Neural progenitor cell (in vitro differentiated cells): ENCODE measurements at regions not wholly inside any gene's neighbourhood (a gene's known extent, or its start where the extent isn't known, plus 50 kb on each side); places are given as distances from the start of the nearest gene placed in this dataset.

Experiments
- DNase-seq: peaks from one replicate; pipeline ENCODE4 v3.0.0-alpha.2; 2016; ENCODE audit warnings: low spot score
- H2AFZ ChIP-seq: fragments of 200-600 bp; sonication (generic); replicated peaks from 2 replicates; pipeline ENCODE4 v1.6.1; 2016; ENCODE audit warnings: antibody characterized with exemption
- H3F3A ChIP-seq: fragments of 200-600 bp; sonication (generic); 2 replicates; pipeline ENCODE4 v1.6.1; 2016; ENCODE audit warnings: antibody characterized with exemption, low read depth
- H3K27ac ChIP-seq: fragments of 200-600 bp; sonication (generic); 2 replicates; pipeline ENCODE4 v1.5.1; 2016; ENCODE audit warnings: mild to moderate bottlenecking
- H3K27me3 ChIP-seq: fragments of 200-600 bp; sonication (generic); 2 replicates; pipeline ENCODE4 v1.6.1; 2016; ENCODE audit warnings: mild to moderate bottlenecking, moderate library complexity
- H3K36me3 ChIP-seq: fragments of 200-600 bp; sonication (generic); 2 replicates; pipeline ENCODE4 v1.5.1; 2016
- H3K4me1 ChIP-seq: fragments of 200-600 bp; sonication (generic); 2 replicates; pipeline ENCODE4 v1.6.1; 2016; ENCODE audit warnings: mixed run types
- H3K4me2 ChIP-seq: fragments of 200-600 bp; sonication (generic); 2 replicates; pipeline ENCODE4 v1.6.1; 2016
- H3K4me3 ChIP-seq: fragments of 200-600 bp; sonication (generic); 2 replicates; pipeline ENCODE4 v1.5.1; 2016
- H3K79me2 ChIP-seq: fragments of 200-600 bp; sonication (generic); 2 replicates; pipeline ENCODE4 v1.6.1; 2016; ENCODE audit warnings: low read depth
- H3K9ac ChIP-seq: fragments of 200-600 bp; sonication (generic); 2 replicates; pipeline ENCODE4 v1.6.1; 2016
- H3K9me3 ChIP-seq: fragments of 200-600 bp; sonication (generic); 2 replicates; pipeline ENCODE4 v1.5.1; 2016; ENCODE audit warnings: low read depth
- H4K20me1 ChIP-seq: fragments of 200-600 bp; sonication (generic); 2 replicates; pipeline ENCODE4 v1.6.1; 2016; ENCODE audit warnings: low read depth
- H3K27ac Mint-ChIP-seq: 3 replicates; pipeline ENCODE4 v1.8.0; 2021; ENCODE audit warnings: mixed read lengths
- H3K27me3 Mint-ChIP-seq: 2 replicates; pipeline ENCODE4 v1.8.0; 2022; ENCODE audit warnings: low read depth, mild to moderate bottlenecking, inconsistent platforms, moderate library complexity, mixed read lengths; ENCODE audit not compliant: insufficient read depth
- H3K36me3 Mint-ChIP-seq: 3 replicates; pipeline ENCODE4 v1.8.0; 2021; ENCODE audit warnings: mixed read lengths
- H3K4me1 Mint-ChIP-seq: 3 replicates; pipeline ENCODE4 v1.8.0; 2021; ENCODE audit warnings: mixed read lengths
- H3K4me3 Mint-ChIP-seq: 3 replicates; pipeline ENCODE4 v1.8.0; 2021; ENCODE audit warnings: mild to moderate bottlenecking, moderate library complexity, mixed read lengths
- H3K9me3 Mint-ChIP-seq: 3 replicates; pipeline ENCODE4 v1.8.0; 2020; ENCODE audit warnings: mixed read lengths
- CTCF ChIP-seq: fragments of 200-600 bp; sonication (generic); IDR thresholded peaks from 2 replicates; pipeline ENCODE4 v1.5.1; 2017; ENCODE audit warnings: antibody characterized with exemption, mild to moderate bottlenecking
- EZH2 ChIP-seq: fragments of 200-600 bp; sonication (generic); IDR thresholded peaks from 2 replicates; pipeline ENCODE4 v1.6.1; 2017; ENCODE audit warnings: antibody characterized with exemption, mild to moderate bottlenecking, moderate library complexity
- EZH2phosphoT487 ChIP-seq: fragments of 200-600 bp; sonication (generic); IDR thresholded peaks from 2 replicates; pipeline ENCODE4 v1.6.1; 2017; ENCODE audit warnings: antibody characterized with exemption

- no peaks in the 10 kb centered on the region for H3K27me3 ChIP-seq
- no peak overlapping the region for H3K9ac ChIP-seq
- H3K79me2 ChIP-seq, result no peaks in the 10 kb centered on the region
- no peaks in the 10 kb centered on the region for H3K36me3 ChIP-seq
- Mint-ChIP-seq H3K27me3 (no peaks in the 10 kb centered on the region), H3K27ac (no peak overlapping the region), H3K9me3 (no peaks in the 10 kb centered on the region), H3K36me3 (no peaks in the 10 kb centered on the region), H3K4me3 (no peak overlapping the region), H3K4me1 (no peaks in the 10 kb centered on the region)
- no peak overlapping the region for H2AFZ ChIP-seq
- no peak overlapping the region for H3K4me3 ChIP-seq
- H3K4me2 ChIP-seq, result no peak overlapping the region
- no peaks in the 10 kb centered on the region for H3K9me3 ChIP-seq
- peaks cover 4% of the 10 kb centered on the region for H3K4me1 ChIP-seq
- no peak overlapping the region for H3K27ac ChIP-seq
- no peak for DNase-seq
- H4K20me1 ChIP-seq, result no peaks in the 10 kb centered on the region
- H3F3A ChIP-seq, result no peaks in the 10 kb centered on the region
- no peak for TF ChIP-seq EZH2
- no peak for TF ChIP-seq CTCF
- no peak for TF ChIP-seq EZH2phosphoT487
These were observed 477.1 kb downstream of the FBXO15 start for GRCh38 chr18:73670524-73670923.

- H2AFZ ChIP-seq, result no peak overlapping the region
These were observed 477.6 kb downstream of the FBXO15 start for GRCh38 chr18:73670039-73670438.

GRCh38 chr18:73669297-73669696, 478.3 kb downstream of the FBXO15 start:
- TF ChIP-seq EZH2 (no peak), EZH2phosphoT487 (no peak), CTCF (no peak)

More at GRCh38 chr18:73670039-73670438, 477.6 kb downstream of the FBXO15 start:
- Histone ChIP-seq H3K9me3 (no peaks in the 10 kb centered on the region), H3K9ac (no peak overlapping the region), H3K4me3 (no peak overlapping the region), H3K27ac (no peak overlapping the region), H3F3A (no peaks in the 10 kb centered on the region), H4K20me1 (no peaks in the 10 kb centered on the region), H3K4me2 (no peak overlapping the region), H3K27me3 (no peaks in the 10 kb centered on the region), H3K4me1 (peaks cover 4% of the 10 kb centered on the region), H3K36me3 (no peaks in the 10 kb centered on the region), H3K79me2 (no peaks in the 10 kb centered on the region)
- no peaks in the 10 kb centered on the region for H3K4me1 Mint-ChIP-seq
- no peak overlapping the region for H3K27ac Mint-ChIP-seq
- no peaks in the 10 kb centered on the region for H3K36me3 Mint-ChIP-seq
- H3K4me3 Mint-ChIP-seq, result no peak overlapping the region
- no peaks in the 10 kb centered on the region for H3K27me3 Mint-ChIP-seq
- H3K9me3 Mint-ChIP-seq, result no peaks in the 10 kb centered on the region
- DNase-seq, result no peak
- no peak for TF ChIP-seq EZH2phosphoT487
- no peak for TF ChIP-seq EZH2
- TF ChIP-seq CTCF, result no peak

More at GRCh38 chr18:73669297-73669696, 478.3 kb downstream of the FBXO15 start:
- no peak overlapping the region for H2AFZ ChIP-seq
- no peak overlapping the region for H3K9ac ChIP-seq
- peak overlapping the region; percentile 29 for H3K27ac ChIP-seq
- no peaks in the 10 kb centered on the region for H3K79me2 ChIP-seq
- peaks cover 4% of the 10 kb centered on the region for H3K4me1 ChIP-seq
- H4K20me1 ChIP-seq, result no peaks in the 10 kb centered on the region
- H3K36me3 ChIP-seq, result no peaks in the 10 kb centered on the region
- no peak overlapping the region for H3K4me3 ChIP-seq
- no peaks in the 10 kb centered on the region for H3K9me3 ChIP-seq
- H3K27me3 ChIP-seq, result no peaks in the 10 kb centered on the region
- Mint-ChIP-seq H3K4me3 (no peak overlapping the region), H3K9me3 (no peaks in the 10 kb centered on the region), H3K36me3 (no peaks in the 10 kb centered on the region), H3K27ac (no peak overlapping the region), H3K27me3 (no peaks in the 10 kb centered on the region), H3K4me1 (no peaks in the 10 kb centered on the region)
- H3F3A ChIP-seq, result no peaks in the 10 kb centered on the region
- peak; percentile 48 for DNase-seq
- no peak overlapping the region for H3K4me2 ChIP-seq
